ENCODE measurements at regions not wholly inside any gene's neighbourhood (a gene's known extent, or its start where the extent isn't known, plus 50 kb on each side); places are given as distances from the start of the nearest gene placed in this dataset.

- Histone ChIP-seq H3K27ac (no peak overlapping the region), H3K4me2 (no peak overlapping the region), H3K4me3 (no peak overlapping the region), H3K9me3 (peaks cover 6% of the 10 kb centered on the region; the same call in 2 of the 3 replicates), H3K4me1 (peaks cover 13% of the 10 kb centered on the region; the same call in 2 of the 3 replicates)
- WGBS (ENCODE audit: missing lambda C conversion rate), result 74% methylated on average over 13 of the region's 13 CpGs
- DNase-seq (ENCODE audit: low read depth in 1 of 2, low spot score in 1 of 2) (no peak), ATAC-seq (no peak), FAIRE-seq (no peak)
- POLR2A ChIA-PET, result no interaction called here
- CTCF ChIA-PET, result interaction anchor here (1.1 to 3.7 kb wide), 3 partner anchors 20 to 61 kb away, joined by 3 to 11 read pairs (median 6); no protein-coding TSS in a partner anchor
- TF ChIP-seq JUNB (IDR thresholded peaks at IDR 0.05) (no peak), HDAC2 (IDR thresholded peaks at IDR 0.05) (no peak), E2F6 (IDR thresholded peaks at IDR 0.05; ENCODE audit: borderline replicate concordance, low read depth) (no peak), POLR2AphosphoS2 (conservative IDR thresholded peaks at IDR 0.05; ENCODE audit: low read length) (no peak), BCL3 (IDR thresholded peaks at IDR 0.05) (no peak), RFX5 (IDR thresholded peaks at IDR 0.05) (no peak), RCOR1 (IDR thresholded peaks at IDR 0.05; ENCODE audit: low read depth, low read length) (no peak), HOXB13 (CRISPR knock-in tag; IDR thresholded peaks at IDR 0.05; ENCODE audit: low read depth) (no peak), EHMT2 (IDR thresholded peaks at IDR 0.05; ENCODE audit: low read depth) (no peak), USF2 (IDR thresholded peaks at IDR 0.05) (no peak), PHF8 (IDR thresholded peaks at IDR 0.05; ENCODE audit: borderline replicate concordance, low read depth) (no peak), PBX3 (IDR thresholded peaks at IDR 0.05) (no peak)
Measured at GRCh38 chr11:76269661-76270261, 63.5 kb upstream of the WNT11 start.

- H3K4me3 ChIP-seq, result no peak overlapping the region
- peak; percentile 85 for TF ChIP-seq MAFK (IDR thresholded peaks at IDR 0.05; ENCODE audit: partially characterized antibody)
- no peak for TF ChIP-seq KDM5A (IDR thresholded peaks at IDR 0.05)
- DNase-seq (ENCODE audit: low read depth in 1 of 2, low spot score in 1 of 2) (no peak), ATAC-seq (no peak), FAIRE-seq (no peak)
- H3K4me2 ChIP-seq, result no peak overlapping the region
- peaks cover 1% of the 10 kb centered on the region; the same call in 2 of the 3 replicates for H3K9me3 ChIP-seq
- WGBS (ENCODE audit: missing lambda C conversion rate), result 69% methylated on average over 6 of the region's 6 CpGs
- H3K4me1 ChIP-seq, result peaks cover 13% of the 10 kb centered on the region; the same call in 2 of the 3 replicates
- POLR2A ChIA-PET, result no interaction called here
- CTCF ChIA-PET, result interaction anchor here (1.1 to 3.7 kb wide), 3 partner anchors 20 to 61 kb away, joined by 3 to 11 read pairs (median 4); no protein-coding TSS in a partner anchor
- H3K27ac ChIP-seq, result no peak overlapping the region
Measured at GRCh38 chr11:76269247-76269646, 62.9 kb upstream of the WNT11 start.

GRCh38 chr11:76268498-76268897, 62.2 kb upstream of the WNT11 start:
- TF ChIP-seq HES2 (IDR thresholded peaks at IDR 0.05) (no peak), ELK1 (IDR thresholded peaks at IDR 0.05; ENCODE audit: low read depth, low read length) (no peak)
- no peak overlapping the region for H3K4me3 ChIP-seq
- peaks cover 13% of the 10 kb centered on the region; the same call in 2 of the 3 replicates for H3K4me1 ChIP-seq
- no peaks in the 10 kb centered on the region for H3K9me3 ChIP-seq
- no peak for DNase-seq (ENCODE audit: low read depth in 1 of 2, low spot score in 1 of 2)
- ChIA-PET CTCF (interaction anchor here (1.5 to 3.7 kb wide), 2 partner anchors 20 to 60 kb away, joined by 4 to 11 read pairs; no protein-coding TSS in a partner anchor), POLR2A (no interaction called here)
- FAIRE-seq, result no peak
- no peak overlapping the region for H3K27ac ChIP-seq
- H3K4me2 ChIP-seq, result no peak overlapping the region
- ATAC-seq, result no peak

Data from A549 (cell line).